ENCODE measurements at regions not wholly inside any gene's neighbourhood (a gene's known extent, or its start where the extent isn't known, plus 50 kb on each side); places are given as distances from the start of the nearest gene placed in this dataset.
"Not testable (repeated sequence)": the region's sequence is repeated elsewhere in the genome, so short reads cannot be mapped to it uniquely, and the experiment has no call there.

GRCh38 chr18:11501352-11501751 lies 108.0 kb upstream of the SLC35G4 start:
- Mint-ChIP-seq H3K4me1 (ENCODE audit: low read depth) (no peaks in the 10 kb centered on the region), H3K9me3 (no peaks in the 10 kb centered on the region), H3K27me3 (ENCODE audit: low read depth) (no peaks in the 10 kb centered on the region), H3K4me3 (ENCODE audit: low read depth) (no peak overlapping the region), H3K27ac (no peak overlapping the region), H3K36me3 (ENCODE audit: low read depth) (no peaks in the 10 kb centered on the region)
- intact Hi-C loops (cut with micrococcal nuclease), result no loop called here
- no peak for DNase-seq (ENCODE audit: low spot score)

- Mint-ChIP-seq H3K27ac (no peak overlapping the region), H3K9me3 (no peaks in the 10 kb centered on the region), H3K36me3 (ENCODE audit: low read depth) (no peaks in the 10 kb centered on the region), H3K4me1 (ENCODE audit: low read depth) (no peaks in the 10 kb centered on the region), H3K4me3 (ENCODE audit: low read depth) (no peak overlapping the region), H3K27me3 (ENCODE audit: low read depth) (no peaks in the 10 kb centered on the region)
- DNase-seq (ENCODE audit: low spot score), result no peak
- intact Hi-C loops (cut with micrococcal nuclease), result no loop called here
These were observed 109.0 kb upstream of the SLC35G4 start for GRCh38 chr18:11500153-11501122.

- Mint-ChIP-seq H3K36me3 (ENCODE audit: low read depth) (no peaks in the 10 kb centered on the region), H3K27me3 (ENCODE audit: low read depth) (no peaks in the 10 kb centered on the region), H3K4me3 (ENCODE audit: low read depth) (no peak overlapping the region), H3K9me3 (no peaks in the 10 kb centered on the region), H3K4me1 (ENCODE audit: low read depth) (no peaks in the 10 kb centered on the region), H3K27ac (no peak overlapping the region)
- DNase-seq (ENCODE audit: low spot score), result no peak
- intact Hi-C loops (cut with micrococcal nuclease), result no loop called here
These were observed 110.6 kb upstream of the SLC35G4 start for GRCh38 chr18:11498821-11499220.

DNA sequence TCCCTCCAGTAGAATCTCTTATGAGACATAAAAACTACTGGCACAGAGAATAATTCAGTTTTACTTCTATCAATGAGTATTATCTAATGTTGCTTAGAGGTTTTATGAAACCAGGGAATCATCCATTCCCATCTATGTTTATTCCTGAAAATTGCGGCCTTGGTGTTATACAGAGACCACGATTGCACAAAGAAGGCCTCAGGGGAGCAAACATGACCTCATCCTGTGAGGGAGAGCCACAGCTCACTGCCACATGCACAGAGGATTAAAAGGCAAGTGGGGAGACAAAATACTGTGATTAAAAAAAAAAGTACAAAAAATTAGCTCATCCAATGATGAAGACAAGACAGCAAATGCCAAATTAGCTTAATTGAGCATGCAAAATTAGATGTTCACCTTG lies 111.8 kb upstream of the SLC35G4 start:
- H3K9me3 Mint-ChIP-seq, result no peaks in the 10 kb centered on the region

GRCh38 chr18:11496526-11497172 lies 112.7 kb upstream of the SLC35G4 start:
- Mint-ChIP-seq H3K4me3 (ENCODE audit: low read depth) (no peak overlapping the region), H3K4me1 (ENCODE audit: low read depth) (no peaks in the 10 kb centered on the region), H3K36me3 (ENCODE audit: low read depth) (no peaks in the 10 kb centered on the region), H3K27ac (no peak overlapping the region), H3K9me3 (no peaks in the 10 kb centered on the region), H3K27me3 (ENCODE audit: low read depth) (no peaks in the 10 kb centered on the region)
- DNase-seq (ENCODE audit: low spot score), result no peak
- intact Hi-C loops (cut with micrococcal nuclease), result no loop called here

More for the DNA sequence above, 111.8 kb upstream of the SLC35G4 start:
- H3K27ac Mint-ChIP-seq, result no peak overlapping the region
- no peaks in the 10 kb centered on the region for H3K4me1 Mint-ChIP-seq (ENCODE audit: low read depth)
- no peaks in the 10 kb centered on the region for H3K27me3 Mint-ChIP-seq (ENCODE audit: low read depth)
- intact Hi-C loops (cut with micrococcal nuclease), result no loop called here
- H3K4me3 Mint-ChIP-seq (ENCODE audit: low read depth), result no peak overlapping the region
- no peak for DNase-seq (ENCODE audit: low spot score)
- H3K36me3 Mint-ChIP-seq (ENCODE audit: low read depth), result no peaks in the 10 kb centered on the region

DNA sequence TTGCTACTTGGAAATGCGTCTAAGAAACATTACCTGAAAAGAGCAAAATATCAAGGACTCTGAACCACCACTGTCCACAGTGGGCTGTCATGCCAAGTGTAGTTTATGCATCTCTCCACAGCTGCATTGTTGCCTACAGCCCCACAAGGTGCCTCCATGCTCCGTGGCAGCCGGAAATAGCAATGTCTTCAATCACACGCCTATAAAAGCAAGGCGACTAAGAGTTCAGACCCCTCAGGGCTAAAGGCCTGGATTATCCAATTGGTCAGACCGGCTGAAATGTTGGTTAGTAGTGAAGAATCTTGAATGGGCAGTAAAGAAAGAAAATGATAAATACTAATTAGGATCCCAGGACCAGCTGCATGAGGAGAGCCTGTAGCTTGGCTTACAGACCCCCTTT lies 114.0 kb upstream of the SLC35G4 start:
- no peak overlapping the region for H3K4me3 Mint-ChIP-seq (ENCODE audit: low read depth)
- H3K4me1 Mint-ChIP-seq (ENCODE audit: low read depth), result no peaks in the 10 kb centered on the region
- intact Hi-C loops (cut with micrococcal nuclease), result no loop called here

DNA sequence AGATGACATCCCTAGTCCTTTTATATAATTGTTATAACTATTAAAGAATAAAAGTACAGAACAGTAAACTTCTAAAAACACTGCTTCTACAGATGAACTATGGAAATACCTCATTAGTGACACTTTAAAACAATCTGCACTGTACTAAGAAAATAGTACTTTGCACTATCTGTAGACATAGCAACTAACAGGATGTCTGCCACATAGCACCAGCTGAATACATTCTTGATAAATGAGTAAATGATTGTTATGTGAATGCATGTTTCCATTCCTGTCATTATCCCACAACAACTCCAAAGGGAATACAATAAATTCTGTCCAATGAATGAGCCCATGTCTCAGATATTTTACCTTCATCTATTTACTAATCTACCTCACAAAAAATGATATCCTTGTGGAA lies 115.3 kb upstream of the SLC35G4 start:
- H3K9me3 Mint-ChIP-seq, result no peaks in the 10 kb centered on the region
- H3K4me1 Mint-ChIP-seq (ENCODE audit: low read depth), result no peaks in the 10 kb centered on the region

More for the DNA sequence above, 114.0 kb upstream of the SLC35G4 start:
- Mint-ChIP-seq H3K27ac (no peak overlapping the region), H3K9me3 (no peaks in the 10 kb centered on the region), H3K36me3 (ENCODE audit: low read depth) (no peaks in the 10 kb centered on the region), H3K27me3 (ENCODE audit: low read depth) (no peaks in the 10 kb centered on the region)
- DNase-seq (ENCODE audit: low spot score), result no peak

DNA sequence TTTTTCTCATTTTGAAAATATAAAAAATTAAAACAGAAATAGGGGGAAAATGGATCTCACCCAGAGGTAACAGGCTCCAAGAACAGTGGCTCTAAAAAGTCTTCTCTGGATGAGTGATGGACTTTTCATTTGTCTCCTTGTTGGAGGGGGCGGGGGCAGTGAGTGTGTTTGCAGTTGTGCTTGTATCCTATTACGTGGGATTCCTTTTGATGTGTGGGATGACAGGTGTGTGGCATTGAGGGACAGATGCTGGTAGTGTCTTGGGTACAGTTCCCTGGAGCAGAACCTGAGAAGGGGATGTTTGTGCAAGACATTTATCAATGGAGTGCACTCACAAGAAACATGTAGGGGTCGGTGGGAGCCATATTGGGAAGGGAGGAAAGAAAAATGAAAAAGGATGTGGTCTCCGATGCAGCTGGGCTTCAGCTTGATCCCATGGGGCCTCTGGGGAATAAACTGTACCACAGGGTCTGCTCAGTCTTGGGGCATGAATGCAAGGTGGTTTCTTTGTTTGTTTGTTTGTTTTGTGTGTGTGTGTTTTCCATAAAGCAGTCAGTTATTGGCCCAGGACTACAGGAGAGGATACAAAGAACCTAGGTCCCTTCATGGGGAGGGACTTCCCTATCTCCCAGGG lies 120.0 kb upstream of the SLC35G4 start:
- no peaks in the 10 kb centered on the region for H3K9me3 Mint-ChIP-seq
- no peak for DNase-seq (ENCODE audit: low spot score)
- H3K4me1 Mint-ChIP-seq (ENCODE audit: low read depth), result no peaks in the 10 kb centered on the region
- intact Hi-C loops (cut with micrococcal nuclease), result no loop called here
- H3K27me3 Mint-ChIP-seq (ENCODE audit: low read depth), result no peaks in the 10 kb centered on the region
- H3K27ac Mint-ChIP-seq, result no peak overlapping the region
- H3K4me3 Mint-ChIP-seq (ENCODE audit: low read depth), result no peak overlapping the region
- no peaks in the 10 kb centered on the region for H3K36me3 Mint-ChIP-seq (ENCODE audit: low read depth)

More for the DNA sequence above, 115.3 kb upstream of the SLC35G4 start:
- H3K36me3 Mint-ChIP-seq (ENCODE audit: low read depth), result no peaks in the 10 kb centered on the region
- H3K27ac Mint-ChIP-seq, result no peak overlapping the region
- H3K27me3 Mint-ChIP-seq (ENCODE audit: low read depth), result no peaks in the 10 kb centered on the region
- intact Hi-C loops (cut with micrococcal nuclease), result no loop called here
- H3K4me3 Mint-ChIP-seq (ENCODE audit: low read depth), result no peak overlapping the region
- DNase-seq (ENCODE audit: low spot score), result no peak

DNA sequence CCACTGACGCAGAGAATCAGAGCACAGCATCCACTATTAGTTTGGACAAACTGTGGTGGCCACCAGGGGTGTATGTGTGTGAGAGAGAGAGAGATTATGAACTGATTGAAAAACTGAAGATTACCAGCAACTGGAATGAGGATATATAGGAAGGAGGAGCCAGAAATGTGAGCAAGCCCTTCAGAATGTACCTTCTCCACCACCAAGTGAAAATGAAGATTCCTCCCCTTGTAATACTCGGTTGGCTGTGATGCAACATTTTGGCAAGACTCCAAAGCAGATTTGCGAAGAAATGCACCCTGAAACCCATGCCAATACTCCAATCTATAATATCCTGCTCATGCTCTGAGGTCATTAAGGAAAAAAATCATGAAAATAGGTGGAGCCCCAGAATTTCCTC lies 121.2 kb upstream of the SLC35G4 start:
- no peak for DNase-seq (ENCODE audit: low spot score)
- no peaks in the 10 kb centered on the region for H3K27me3 Mint-ChIP-seq (ENCODE audit: low read depth)
- H3K36me3 Mint-ChIP-seq (ENCODE audit: low read depth), result no peaks in the 10 kb centered on the region
- no peaks in the 10 kb centered on the region for H3K4me1 Mint-ChIP-seq (ENCODE audit: low read depth)
- H3K4me3 Mint-ChIP-seq (ENCODE audit: low read depth), result no peak overlapping the region
- H3K27ac Mint-ChIP-seq, result no peak overlapping the region
- intact Hi-C loops (cut with micrococcal nuclease), result no loop called here
- no peaks in the 10 kb centered on the region for H3K9me3 Mint-ChIP-seq

DNA sequence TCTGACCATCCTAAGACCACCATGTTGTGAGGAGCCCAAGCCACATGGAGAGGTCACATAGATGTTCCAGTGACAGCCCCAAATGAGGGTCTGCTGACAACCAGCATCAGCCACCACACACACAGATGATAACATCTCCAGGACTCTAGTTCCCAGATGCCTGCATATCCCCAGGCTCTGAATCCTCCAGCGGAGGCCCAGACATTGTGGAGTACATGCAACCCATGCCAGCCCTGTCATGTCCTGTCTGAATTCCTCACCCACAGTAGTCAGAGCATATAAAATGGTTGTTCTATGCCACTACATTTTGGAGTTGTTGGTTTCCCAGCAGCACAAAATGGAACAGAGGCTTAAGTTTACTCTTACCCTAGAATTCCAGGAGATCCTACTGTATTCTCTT lies 122.0 kb upstream of the SLC35G4 start:
- H3K27ac Mint-ChIP-seq, result no peak overlapping the region
- no peaks in the 10 kb centered on the region for H3K4me1 Mint-ChIP-seq (ENCODE audit: low read depth)
- H3K27me3 Mint-ChIP-seq (ENCODE audit: low read depth), result no peaks in the 10 kb centered on the region
- intact Hi-C loops (cut with micrococcal nuclease), result no loop called here
- no peaks in the 10 kb centered on the region for H3K9me3 Mint-ChIP-seq
- H3K4me3 Mint-ChIP-seq (ENCODE audit: low read depth), result no peak overlapping the region
- DNase-seq (ENCODE audit: low spot score), result no peak
- no peaks in the 10 kb centered on the region for H3K36me3 Mint-ChIP-seq (ENCODE audit: low read depth)

- no peak overlapping the region for H3K4me3 Mint-ChIP-seq (ENCODE audit: low read depth)
- H3K9me3 Mint-ChIP-seq, result no peaks in the 10 kb centered on the region
- no peak for DNase-seq (ENCODE audit: low spot score)
- H3K27ac Mint-ChIP-seq, result no peak overlapping the region
- intact Hi-C loops (cut with micrococcal nuclease), result no loop called here
- no peaks in the 10 kb centered on the region for H3K36me3 Mint-ChIP-seq (ENCODE audit: low read depth)
- no peaks in the 10 kb centered on the region for H3K4me1 Mint-ChIP-seq (ENCODE audit: low read depth)
- no peaks in the 10 kb centered on the region for H3K27me3 Mint-ChIP-seq (ENCODE audit: low read depth)
These were observed 127.1 kb upstream of the SLC35G4 start for GRCh38 chr18:11482271-11482670.

DNA sequence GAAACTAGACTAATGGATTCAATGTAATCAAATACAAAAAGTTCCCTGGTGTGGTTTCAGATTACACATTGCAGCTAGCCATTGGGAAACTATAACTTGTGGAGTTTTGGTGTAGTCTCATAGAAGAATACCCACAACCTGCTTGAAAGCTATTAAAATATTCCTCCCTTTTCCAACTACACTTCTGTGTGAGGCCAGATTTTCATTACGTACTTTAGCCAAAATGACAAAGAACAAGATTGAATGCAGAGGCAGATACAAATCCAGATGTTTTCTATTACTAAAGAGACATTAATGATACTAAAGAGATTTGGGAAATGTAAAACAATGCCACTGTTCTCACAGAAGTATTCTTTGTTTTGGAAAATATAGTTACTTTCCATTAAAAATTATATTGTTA lies 128.7 kb upstream of the SLC35G4 start:
- intact Hi-C loops (cut with micrococcal nuclease), result no loop called here
- no peak for DNase-seq (ENCODE audit: low spot score)

GRCh38 chr18:11479031-11479430 lies 130.4 kb upstream of the SLC35G4 start:
- H3K36me3 Mint-ChIP-seq (ENCODE audit: low read depth); H3K27ac Mint-ChIP-seq; H3K27me3 Mint-ChIP-seq (ENCODE audit: low read depth); H3K9me3 Mint-ChIP-seq; H3K4me3 Mint-ChIP-seq (ENCODE audit: low read depth); intact Hi-C loops (cut with micrococcal nuclease); DNase-seq (ENCODE audit: low spot score); H3K4me1 Mint-ChIP-seq (ENCODE audit: low read depth): not testable (repeated sequence)

More for the DNA sequence above, 128.7 kb upstream of the SLC35G4 start:
- Mint-ChIP-seq H3K4me1 (ENCODE audit: low read depth) (no peaks in the 10 kb centered on the region), H3K36me3 (ENCODE audit: low read depth) (no peaks in the 10 kb centered on the region), H3K27me3 (ENCODE audit: low read depth) (no peaks in the 10 kb centered on the region), H3K4me3 (ENCODE audit: low read depth) (no peak overlapping the region), H3K27ac (no peak overlapping the region), H3K9me3 (no peaks in the 10 kb centered on the region)

Measured in activated T-helper 2 cell treated with anti-CD3 and anti-CD28 coated beads, Interferon-gamma antibody, Interleukin-2, Interleukin-4, amounts not matched to agents 10 μg/mL and 5 μg/mL and 100 μg/mL, durations not matched to agents 14 hours and 24 hours and 36 hours (primary cell).